WERI-Rb-1 (cell line): ENCODE measurements at regions not wholly inside any gene's neighbourhood (a gene's known extent, or its start where the extent isn't known, plus 50 kb on each side); places are given as distances from the start of the nearest gene placed in this dataset.

ENCODE experiments used
- DNase-seq: peaks from one replicate; pipeline ENCODE4 v3.0.0-alpha.2; 2020
- H3K27ac ChIP-seq: fragments of 250-450 bp; sonication (Bioruptor Pico); 2 replicates; pipeline ENCODE4 v1.5.1; 2020; ENCODE audit warnings: mild to moderate bottlenecking, moderate library complexity
- H3K27me3 ChIP-seq: fragments of 250-450 bp; sonication (Bioruptor Pico); 2 replicates; pipeline ENCODE4 v1.5.1; 2021; ENCODE audit warnings: mild to moderate bottlenecking, low read depth, moderate library complexity; ENCODE audit not compliant: insufficient read depth, severe bottlenecking
- H3K36me3 ChIP-seq: fragments of 250-450 bp; sonication (Bioruptor Pico); 2 replicates; pipeline ENCODE4 v1.5.1; 2020; ENCODE audit warnings: mild to moderate bottlenecking, moderate library complexity
- H3K4me3 ChIP-seq: 2 replicates; pipeline ENCODE4 v1.5.1; 2011; ENCODE audit warnings: low read depth, mild to moderate bottlenecking, control low read depth, low read length
- H3K9me3 ChIP-seq: fragments of 250-450 bp; sonication (Bioruptor Pico); 2 replicates; pipeline ENCODE4 v1.5.1; 2021; ENCODE audit warnings: mild to moderate bottlenecking, moderate library complexity; ENCODE audit not compliant: severe bottlenecking
- CTCF ChIP-seq: IDR thresholded peaks from 2 replicates; pipeline ENCODE4 v1.5.1; 2011; ENCODE audit warnings: low read depth, mild to moderate bottlenecking, control low read depth, inconsistent platforms, low read length

GRCh38 chr1:238029126-238029525 lies 138.4 kb upstream of the ZP4 start:
- no peak for TF ChIP-seq CTCF
- H3K36me3 ChIP-seq, result no peaks in the 10 kb centered on the region
- DNase-seq, result no peak
- no peak overlapping the region for H3K4me3 ChIP-seq
- no peaks in the 10 kb centered on the region for H3K9me3 ChIP-seq
- H3K27ac ChIP-seq, result no peak overlapping the region
- no peaks in the 10 kb centered on the region for H3K27me3 ChIP-seq

GRCh38 chr1:238027366-238027765 lies 136.6 kb upstream of the ZP4 start:
- no peak for TF ChIP-seq CTCF
- Histone ChIP-seq H3K27me3 (no peaks in the 10 kb centered on the region), H3K36me3 (no peaks in the 10 kb centered on the region), H3K4me3 (no peak overlapping the region), H3K27ac (no peak overlapping the region), H3K9me3 (no peaks in the 10 kb centered on the region)
- DNase-seq, result no peak

GRCh38 chr1:238023137-238023536 lies 132.4 kb upstream of the ZP4 start:
- no peak for TF ChIP-seq CTCF
- Histone ChIP-seq H3K27ac (no peak overlapping the region), H3K9me3 (no peaks in the 10 kb centered on the region), H3K27me3 (no peaks in the 10 kb centered on the region), H3K36me3 (no peaks in the 10 kb centered on the region), H3K4me3 (no peak overlapping the region)
- no peak for DNase-seq

- H3K9me3 ChIP-seq, result no peaks in the 10 kb centered on the region
- no peaks in the 10 kb centered on the region for H3K36me3 ChIP-seq
- TF ChIP-seq CTCF, result no peak
- H3K27ac ChIP-seq, result no peak overlapping the region
- H3K4me3 ChIP-seq, result no peak overlapping the region
- DNase-seq, result no peak
- no peaks in the 10 kb centered on the region for H3K27me3 ChIP-seq
Measured at GRCh38 chr1:238018214-238018613, 127.5 kb upstream of the ZP4 start.

GRCh38 chr1:238006779-238007178 lies 116.1 kb upstream of the ZP4 start:
- no peak for DNase-seq
- Histone ChIP-seq H3K27me3 (no peaks in the 10 kb centered on the region), H3K27ac (no peak overlapping the region), H3K4me3 (no peak overlapping the region), H3K36me3 (no peaks in the 10 kb centered on the region), H3K9me3 (no peaks in the 10 kb centered on the region)
- TF ChIP-seq CTCF, result no peak

- no peak for TF ChIP-seq CTCF
- no peak overlapping the region for H3K27ac ChIP-seq
- H3K9me3 ChIP-seq, result no peaks in the 10 kb centered on the region
Measured at GRCh38 chr1:238005116-238005515, 114.4 kb upstream of the ZP4 start.

More at GRCh38 chr1:238005116-238005515, 114.4 kb upstream of the ZP4 start:
- no peaks in the 10 kb centered on the region for H3K36me3 ChIP-seq
- no peaks in the 10 kb centered on the region for H3K27me3 ChIP-seq
- DNase-seq, result no peak
- no peak overlapping the region for H3K4me3 ChIP-seq
